HCT116 (cell line): ENCODE measurements at regions not wholly inside any gene's neighbourhood (a gene's known extent, or its start where the extent isn't known, plus 50 kb on each side); places are given as distances from the start of the nearest gene placed in this dataset.

ENCODE experiments used
- ATAC-seq: fragments of 200-7000 bp; cut with Tn5 transposase; 2 replicates; pipeline ENCODE4 v1.9.1; 2020; ENCODE audit warnings: mild to moderate bottlenecking, moderate library complexity
- BruUV-seq: library from RNA; stranded (reverse); fragments of 400-500 nt; replicated peaks from 2 replicates; lab custom pipeline; 2021; lab: Mats Ljungman, UMichigan
- CTCF ChIA-PET: fragments of 300-600 bp; sonication (Branson Sonifier 250); formaldehyde crosslinking; loops from one replicate; lab custom pipeline; 2021; ENCODE audit warnings: antibody characterized with exemption; lab: Charles Lee
- POLR2A ChIA-PET: fragments of 300-600, 350-600 bp; sonication (Branson Sonifier 250); formaldehyde crosslinking; loops from one replicate; lab custom pipeline; 2021; ENCODE audit warnings: antibody characterized with exemption; lab: Charles Lee
- RAD21 ChIA-PET, 2 experiments: fragments of 300-600 bp; sonication (Branson Sonifier 250); formaldehyde crosslinking; loops; one replicate each; lab custom pipeline; 2023; ENCODE audit warnings: low total read pairs in 2 of 2; ENCODE audit not compliant: uncharacterized antibody in 2 of 2, unreplicated experiment in 2 of 2, low non-redundant PET in 1 of 2; lab: Charles Lee
- DNase-seq: peaks from one replicate; pipeline ENCODE4 v3.0.0-alpha.2; 2010; ENCODE audit warnings: low read depth, low spot score
- H2AFZ ChIP-seq: fragments of 200-600 bp; shearing (Covaris generic), sonication (generic); 2 replicates; pipeline ENCODE4 v1.6.1; 2017; ENCODE audit warnings: low read depth, mixed run types, mixed read lengths, antibody characterized with exemption, low read length; ENCODE audit not compliant: poor library complexity, severe bottlenecking
- H3K27ac ChIP-seq: 2 replicates; pipeline ENCODE4 v1.5.1; 2012; ENCODE audit warnings: low read depth, low read length
- H3K27me3 ChIP-seq: fragments of 200-600 bp; sonication (generic); 2 replicates; pipeline ENCODE4 v1.6.1; 2016; ENCODE audit warnings: mixed run types, low read length, mixed read lengths; ENCODE audit not compliant: insufficient read depth
- H3K36me3 ChIP-seq, 2 experiments: fragments of 200-500 bp in 1 of 2; fragments of 200-600 bp in 1 of 2; sonication (Bioruptor generic) in 1 of 2; sonication (generic) in 1 of 2; 2 replicates each; pipeline versions ENCODE4 v1.5.1 to v1.6.1; 2014 to 2016; ENCODE audit warnings: low read length in 2 of 2, inconsistent platforms in 1 of 2, mixed read lengths in 1 of 2, mixed run types in 1 of 2; ENCODE audit not compliant: insufficient read depth in 2 of 2, control insufficient read depth in 1 of 2
- H3K4me1 ChIP-seq, 2 experiments: fragments of 200-600 bp in 1 of 2; sonication (generic) in 1 of 2; 2 replicates each; pipeline versions ENCODE4 v1.5.1 to v1.6.1; 2012 to 2017; ENCODE audit warnings: low read length in 2 of 2, inconsistent platforms in 1 of 2, mild to moderate bottlenecking in 1 of 2, mixed read lengths in 1 of 2, mixed run types in 1 of 2, moderate library complexity in 1 of 2; ENCODE audit not compliant: insufficient read depth in 2 of 2, control insufficient read depth in 1 of 2
- H3K4me2 ChIP-seq: fragments of 200-600 bp; sonication (generic); 2 replicates; pipeline ENCODE4 v1.6.1; 2017; ENCODE audit warnings: mixed run types, low read length, mixed read lengths
- H3K4me3 ChIP-seq, 2 experiments: fragments of 200-600 bp in 1 of 2; sonication (generic) in 1 of 2; replicated peaks in 1 of 2; 2 replicates each; pipeline ENCODE4 v1.5.1; 2011 to 2016; ENCODE audit warnings: low read length in 2 of 2, control low read depth in 1 of 2, low read depth in 1 of 2, mild to moderate bottlenecking in 1 of 2, mixed read lengths in 1 of 2, mixed run types in 1 of 2
- H3K79me2 ChIP-seq: fragments of 200-600 bp; sonication (generic); 2 replicates; pipeline ENCODE4 v1.6.1; 2017; ENCODE audit warnings: mild to moderate bottlenecking, mixed run types, low read length, moderate library complexity, mixed read lengths; ENCODE audit not compliant: insufficient read depth
- H3K9ac ChIP-seq: fragments of 200-600 bp; sonication (generic); 2 replicates; pipeline ENCODE4 v1.6.1; 2016; ENCODE audit warnings: low read length, mixed read lengths
- H3K9me2 ChIP-seq: fragments of 200-600 bp; sonication (generic), shearing (Covaris generic); 2 replicates; pipeline ENCODE4 v1.6.1; 2017; ENCODE audit warnings: mixed run types, mild to moderate bottlenecking, moderate library complexity; ENCODE audit not compliant: insufficient read depth
- H3K9me3 ChIP-seq, 2 experiments: fragments of 200-500 bp in 1 of 2; fragments of 200-600 bp in 1 of 2; sonication (Bioruptor generic) in 1 of 2; sonication (generic) in 1 of 2; 2 replicates each; pipeline ENCODE4 v1.6.1; 2014 to 2017; ENCODE audit warnings: low read length in 2 of 2, mixed read lengths in 2 of 2, inconsistent platforms in 1 of 2, low read depth in 1 of 2, mild to moderate bottlenecking in 1 of 2, mixed run types in 1 of 2, moderate library complexity in 1 of 2; ENCODE audit not compliant: control insufficient read depth in 1 of 2, insufficient read depth in 1 of 2
- H4K20me1 ChIP-seq: fragments of 200-600 bp; sonication (generic), shearing (Covaris generic); 2 replicates; pipeline ENCODE4 v1.6.1; 2017; ENCODE audit warnings: mixed run types, mild to moderate bottlenecking, moderate library complexity; ENCODE audit not compliant: insufficient read depth
- ATF3 ChIP-seq: IDR thresholded peaks from 2 replicates; pipeline ENCODE4 v1.6.1; 2012
- CEBPB ChIP-seq: IDR thresholded peaks from 2 replicates; pipeline ENCODE4 v1.6.1; 2012; ENCODE audit warnings: low read depth
- EZH2 ChIP-seq: fragments of 200-600 bp; sonication (generic); IDR thresholded peaks from 2 replicates; pipeline ENCODE4 v1.6.1; 2017; ENCODE audit warnings: antibody characterized with exemption, mixed run types
- EZH2phosphoT487 ChIP-seq: fragments of 200-600 bp; IDR thresholded peaks from 2 replicates; pipeline ENCODE4 v1.6.1; 2018; ENCODE audit warnings: antibody characterized with exemption, borderline replicate concordance
- FOSL1 ChIP-seq: IDR thresholded peaks from 2 replicates; pipeline ENCODE4 v1.6.1; 2012; ENCODE audit warnings: low read depth
- MAX ChIP-seq: IDR thresholded peaks from 2 replicates; pipeline ENCODE4 v1.6.1; 2012
- RAD21 ChIP-seq: IDR thresholded peaks from 2 replicates; pipeline ENCODE4 v1.6.1; 2012; ENCODE audit warnings: low read depth, mild to moderate bottlenecking
- SIN3A ChIP-seq: IDR thresholded peaks from 2 replicates; pipeline ENCODE4 v1.6.1; 2012; ENCODE audit warnings: low read depth
- YY1 ChIP-seq: IDR thresholded peaks from 2 replicates; pipeline ENCODE4 v1.6.1; 2011; ENCODE audit warnings: low read length, low read depth, moderate library complexity, mild to moderate bottlenecking; ENCODE audit not compliant: insufficient replicate concordance; ENCODE audit errors: extremely low read depth
- ZBTB33 ChIP-seq: IDR thresholded peaks from 2 replicates; pipeline ENCODE4 v1.6.1; 2011; ENCODE audit warnings: mild to moderate bottlenecking, low read length, moderate library complexity; ENCODE audit not compliant: insufficient replicate concordance; ENCODE audit errors: extremely low read depth
- intact Hi-C: fragments of 100-400 bp; cut with micrococcal nuclease; formaldehyde crosslinking; loops from 2 replicates; pipeline ENCODE4 v1.10.0; 2022

- no peaks in the 10 kb centered on the region for H3K27me3 ChIP-seq
- no peaks in the 10 kb centered on the region for H3K9me2 ChIP-seq
- no peak overlapping the region for H3K4me2 ChIP-seq
- H3K4me3 ChIP-seq, result no peak overlapping the region
- H3K9me3 ChIP-seq, result no peaks in the 10 kb centered on the region
- TF ChIP-seq RAD21 (no peak), FOSL1 (no peak), EZH2phosphoT487 (no peak), CEBPB (no peak), MAX (no peak), YY1 (no peak), SIN3A (no peak), ATF3 (no peak), EZH2 (no peak), ZBTB33 (no peak)
- no TSS peak for BruUV-seq
- CTCF ChIA-PET, result no interaction called here
- no peaks in the 10 kb centered on the region for H3K79me2 ChIP-seq
- RAD21 ChIA-PET, result no interaction called here
- no peaks in the 10 kb centered on the region for H3K4me1 ChIP-seq
- ATAC-seq (no peak), DNase-seq (no peak)
- H4K20me1 ChIP-seq, result no peaks in the 10 kb centered on the region
- POLR2A ChIA-PET, result no interaction called here
- no peaks in the 10 kb centered on the region for H3K36me3 ChIP-seq
- no peak overlapping the region for H3K27ac ChIP-seq
- H3K9ac ChIP-seq, result no peak overlapping the region
- no peak overlapping the region for H2AFZ ChIP-seq
- intact Hi-C loops, result no loop called here
Observed at GRCh38 chr18:30597202-30597601, 445.3 kb downstream of the DSC3 start.
